T-helper 1 cell (primary cell): ENCODE measurements at regions not wholly inside any gene's neighbourhood (a gene's known extent, or its start where the extent isn't known, plus 50 kb on each side); places are given as distances from the start of the nearest gene placed in this dataset.
A peak's percentile ranks its signal among the peaks of the same experiment; 100 is the strongest.

ENCODE experiments used
- DNase-seq, 5 donors: peaks; one replicate each; pipeline ENCODE4 v3.0.0-alpha.2; 2012 to 2020

GRCh38 chr1:226816576-226816975 is 53.8 kb upstream of the PSEN2 start:
- DNase-seq = no peak

- DNase-seq = no peak
Measured at GRCh38 chr1:226814751-226815537, 55.5 kb upstream of the PSEN2 start.

- DNase-seq = no peak
Measured at GRCh38 chr1:226813671-226814591, 56.5 kb upstream of the PSEN2 start.

GRCh38 chr1:226810681-226811080 is 59.7 kb upstream of the PSEN2 start:
- DNase-seq = no peak

- DNase-seq = no peak
Measured at GRCh38 chr1:226809785-226810571, 60.4 kb upstream of the PSEN2 start.

GRCh38 chr1:226808501-226808900 is 61.9 kb upstream of the PSEN2 start:
- DNase-seq = no peak

GRCh38 chr1:226806988-226807387 is 63.4 kb upstream of the PSEN2 start:
- DNase-seq = no peak

GRCh38 chr1:226804907-226805759 is 65.3 kb upstream of the PSEN2 start:
- no peak for DNase-seq

- DNase-seq = no peak
Measured at GRCh38 chr1:226800763-226801380, 61.8 kb upstream of the ITPKB start.

- no peak for DNase-seq
Measured at GRCh38 chr1:226799634-226800281, 60.7 kb upstream of the ITPKB start.

GRCh38 chr1:226798427-226799411 is 59.6 kb upstream of the ITPKB start:
- DNase-seq = peak; percentile 17 to 82 (median 39)

GRCh38 chr1:226797151-226797550 is 58.1 kb upstream of the ITPKB start:
- DNase-seq = no peak

GRCh38 chr1:226793620-226794276 is 54.7 kb upstream of the ITPKB start:
- DNase-seq = no peak

GRCh38 chr1:226792368-226792767 is 53.3 kb upstream of the ITPKB start:
- DNase-seq = no peak

- no peak for DNase-seq
Measured at GRCh38 chr1:226790545-226791181, 51.6 kb upstream of the ITPKB start.

GRCh38 chr1:226788965-226789364 is 49.9 kb upstream of the ITPKB start:
- DNase-seq = no peak
